GM13977 (cell line): ENCODE measurements at regions not wholly inside any gene's neighbourhood (a gene's known extent, or its start where the extent isn't known, plus 50 kb on each side); places are given as distances from the start of the nearest gene placed in this dataset.

Source experiments
- DNase-seq: peaks from one replicate; pipeline ENCODE4 v3.0.0; 2012; ENCODE audit warnings: low spot score
- in situ Hi-C: fragments of 300-500 bp; cut with MboI; formaldehyde crosslinking; loops from one replicate; pipeline ENCODE4 v1.12.0; 2022; ENCODE audit warnings: low sequenced_read_pairs, low pct_unique_long_range_greater_than_20kb, mixed read lengths, inconsistent platforms; ENCODE audit not compliant: unreplicated experiment
- TF ChIP-seq, protein P1 (sequence below): IDR thresholded peaks from 2 replicates; pipeline ENCODE4 v1.5.1; 2012; ENCODE audit warnings: mild to moderate bottlenecking, control low read depth; ENCODE audit not compliant: insufficient read depth; ENCODE audit errors: extremely low read depth, missing control alignments

DNA sequence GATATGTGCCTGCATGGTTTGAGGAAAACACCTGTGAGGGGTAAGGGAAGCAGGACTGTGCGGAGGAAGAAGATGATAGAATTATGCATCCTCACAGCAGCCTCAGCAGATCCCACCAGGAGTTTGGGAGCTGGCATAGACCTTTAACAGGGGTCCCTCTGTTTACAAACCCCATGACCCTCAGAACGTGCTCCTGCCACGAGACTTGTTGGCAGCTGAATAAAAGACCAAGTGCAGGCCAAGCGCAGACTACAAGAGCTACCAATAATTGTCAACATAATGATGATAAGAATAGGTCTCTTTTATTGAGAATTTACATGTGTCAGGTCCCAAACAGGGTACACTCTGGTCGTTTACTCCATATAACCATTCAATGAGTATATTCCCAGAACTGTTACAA, 236.0 kb downstream of the MED10 start:
- no peak for DNase-seq
- TF ChIP-seq, protein P1, sequence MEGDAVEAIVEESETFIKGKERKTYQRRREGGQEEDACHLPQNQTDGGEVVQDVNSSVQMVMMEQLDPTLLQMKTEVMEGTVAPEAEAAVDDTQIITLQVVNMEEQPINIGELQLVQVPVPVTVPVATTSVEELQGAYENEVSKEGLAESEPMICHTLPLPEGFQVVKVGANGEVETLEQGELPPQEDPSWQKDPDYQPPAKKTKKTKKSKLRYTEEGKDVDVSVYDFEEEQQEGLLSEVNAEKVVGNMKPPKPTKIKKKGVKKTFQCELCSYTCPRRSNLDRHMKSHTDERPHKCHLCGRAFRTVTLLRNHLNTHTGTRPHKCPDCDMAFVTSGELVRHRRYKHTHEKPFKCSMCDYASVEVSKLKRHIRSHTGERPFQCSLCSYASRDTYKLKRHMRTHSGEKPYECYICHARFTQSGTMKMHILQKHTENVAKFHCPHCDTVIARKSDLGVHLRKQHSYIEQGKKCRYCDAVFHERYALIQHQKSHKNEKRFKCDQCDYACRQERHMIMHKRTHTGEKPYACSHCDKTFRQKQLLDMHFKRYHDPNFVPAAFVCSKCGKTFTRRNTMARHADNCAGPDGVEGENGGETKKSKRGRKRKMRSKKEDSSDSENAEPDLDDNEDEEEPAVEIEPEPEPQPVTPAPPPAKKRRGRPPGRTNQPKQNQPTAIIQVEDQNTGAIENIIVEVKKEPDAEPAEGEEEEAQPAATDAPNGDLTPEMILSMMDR: no peak
- in situ Hi-C loops: no loop called here

GRCh38 chr5:6140219-6140618, 238.1 kb downstream of the MED10 start:
- in situ Hi-C loops: no loop called here
- TF ChIP-seq, protein P1: no peak

DNA sequence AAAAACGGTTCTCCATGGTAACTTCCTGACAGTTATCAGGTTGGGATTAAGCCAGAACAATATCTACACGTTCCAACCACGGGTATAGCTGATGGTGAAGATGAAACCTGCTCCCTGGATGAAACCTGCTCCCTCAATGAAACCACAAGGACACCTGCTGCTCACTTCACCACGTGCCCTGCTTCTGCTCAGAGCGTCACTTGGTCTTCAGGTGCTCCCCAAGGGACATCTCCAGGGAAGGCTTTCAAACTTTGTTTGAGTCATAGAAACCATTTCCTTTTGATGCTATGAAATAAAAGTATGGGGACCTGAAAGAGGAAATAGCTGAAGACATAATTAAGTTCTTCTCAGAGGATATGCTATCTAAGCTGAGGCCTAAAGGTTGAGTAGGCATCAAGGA, 242.4 kb downstream of the MED10 start:
- in situ Hi-C loops: no loop called here
- no peak for DNase-seq
- TF ChIP-seq, protein P1: no peak

More at GRCh38 chr5:6140219-6140618, 238.1 kb downstream of the MED10 start:
- DNase-seq: no peak

GRCh38 chr5:6134281-6134680, 244.1 kb downstream of the MED10 start:
- no peak for DNase-seq
- TF ChIP-seq, protein P1: no peak
- in situ Hi-C loops: no loop called here

GRCh38 chr5:6125781-6126180, 252.6 kb downstream of the MED10 start:
- in situ Hi-C loops: no loop called here
- TF ChIP-seq, protein P1: no peak
- DNase-seq: no peak

DNA sequence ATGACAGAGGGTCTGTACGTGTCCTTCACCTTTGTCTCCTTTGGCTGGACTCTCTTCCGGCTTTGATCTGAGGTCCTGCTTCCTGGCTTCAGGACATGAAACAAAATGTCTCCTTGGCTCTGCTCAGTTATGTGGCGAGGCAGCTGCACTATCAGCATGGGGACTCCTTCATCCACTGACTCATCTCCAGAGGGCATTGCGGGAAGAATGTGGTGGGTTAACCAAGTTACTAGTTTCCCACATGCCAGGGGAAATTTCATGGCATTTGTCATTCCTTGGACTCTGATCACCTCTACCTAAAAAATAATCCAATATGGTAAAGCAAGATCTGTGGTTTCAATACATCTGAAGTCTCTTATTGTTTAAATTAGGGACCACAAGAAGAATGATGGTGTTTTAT, 259.7 kb downstream of the MED10 start:
- in situ Hi-C loops: no loop called here
- DNase-seq: no peak
- TF ChIP-seq, protein P1: no peak

DNA sequence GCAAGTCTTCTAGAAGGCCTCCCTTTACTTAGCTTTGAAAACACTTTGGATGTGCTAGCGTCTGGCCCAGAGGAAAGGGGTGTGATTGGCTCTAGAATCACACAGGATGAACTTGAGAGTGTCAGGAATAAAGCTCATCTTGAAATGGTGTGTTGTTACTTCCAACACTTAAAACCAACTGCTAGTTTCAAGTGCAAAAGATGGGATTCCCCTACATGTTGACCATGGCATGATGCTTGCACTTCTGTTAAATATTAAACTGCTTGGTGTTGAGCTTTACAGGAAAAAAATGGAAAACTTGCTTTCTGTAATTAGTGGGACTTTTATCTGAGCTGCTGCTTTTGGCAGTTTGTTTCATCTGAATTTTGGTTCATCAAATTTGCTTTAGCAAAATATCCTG, 261.1 kb downstream of the MED10 start:
- in situ Hi-C loops: no loop called here
- DNase-seq: no peak
- TF ChIP-seq, protein P1: no peak
